ENCODE measurements at regions not wholly inside any gene's neighbourhood (a gene's known extent, or its start where the extent isn't known, plus 50 kb on each side); places are given as distances from the start of the nearest gene placed in this dataset.

DNA sequence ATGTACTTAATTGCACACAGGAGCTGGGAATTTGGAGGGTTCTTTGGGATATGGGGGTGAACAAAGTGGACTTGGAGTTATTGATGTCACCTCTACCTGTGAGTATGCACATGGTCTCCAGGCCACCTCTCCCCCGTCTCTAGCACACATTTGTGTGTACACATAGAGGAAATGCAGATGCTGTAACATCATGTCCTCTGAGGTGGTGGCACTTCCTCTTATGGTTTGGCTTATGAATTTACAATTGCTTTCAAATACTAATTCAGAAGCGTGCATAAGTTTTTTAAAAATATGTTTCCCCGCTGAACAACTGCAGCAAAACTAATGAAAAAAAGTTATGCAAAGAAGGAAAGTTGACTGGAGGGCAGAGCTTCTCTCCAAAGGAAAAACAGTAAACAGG is 152.0 kb upstream of the TENM4 start:
- H3K4me3 ChIP-seq: no peak overlapping the region
- no peak for DNase-seq (ENCODE audit: low read depth in 1 of 2, low spot score in 1 of 2)
- H3K9me3 ChIP-seq (ENCODE audit: low read depth): no peaks in the 10 kb centered on the region
- H3K36me3 ChIP-seq: no peaks in the 10 kb centered on the region
- no peak overlapping the region for H3K27ac ChIP-seq
- no peaks in the 10 kb centered on the region for H3K4me1 ChIP-seq (ENCODE audit: low read depth)
- no peaks in the 10 kb centered on the region for H3K27me3 ChIP-seq
- TF ChIP-seq, protein P1, sequence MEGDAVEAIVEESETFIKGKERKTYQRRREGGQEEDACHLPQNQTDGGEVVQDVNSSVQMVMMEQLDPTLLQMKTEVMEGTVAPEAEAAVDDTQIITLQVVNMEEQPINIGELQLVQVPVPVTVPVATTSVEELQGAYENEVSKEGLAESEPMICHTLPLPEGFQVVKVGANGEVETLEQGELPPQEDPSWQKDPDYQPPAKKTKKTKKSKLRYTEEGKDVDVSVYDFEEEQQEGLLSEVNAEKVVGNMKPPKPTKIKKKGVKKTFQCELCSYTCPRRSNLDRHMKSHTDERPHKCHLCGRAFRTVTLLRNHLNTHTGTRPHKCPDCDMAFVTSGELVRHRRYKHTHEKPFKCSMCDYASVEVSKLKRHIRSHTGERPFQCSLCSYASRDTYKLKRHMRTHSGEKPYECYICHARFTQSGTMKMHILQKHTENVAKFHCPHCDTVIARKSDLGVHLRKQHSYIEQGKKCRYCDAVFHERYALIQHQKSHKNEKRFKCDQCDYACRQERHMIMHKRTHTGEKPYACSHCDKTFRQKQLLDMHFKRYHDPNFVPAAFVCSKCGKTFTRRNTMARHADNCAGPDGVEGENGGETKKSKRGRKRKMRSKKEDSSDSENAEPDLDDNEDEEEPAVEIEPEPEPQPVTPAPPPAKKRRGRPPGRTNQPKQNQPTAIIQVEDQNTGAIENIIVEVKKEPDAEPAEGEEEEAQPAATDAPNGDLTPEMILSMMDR (IDR thresholded peaks at IDR 0.05; ENCODE audit: low read depth, low read length): no peak

DNA sequence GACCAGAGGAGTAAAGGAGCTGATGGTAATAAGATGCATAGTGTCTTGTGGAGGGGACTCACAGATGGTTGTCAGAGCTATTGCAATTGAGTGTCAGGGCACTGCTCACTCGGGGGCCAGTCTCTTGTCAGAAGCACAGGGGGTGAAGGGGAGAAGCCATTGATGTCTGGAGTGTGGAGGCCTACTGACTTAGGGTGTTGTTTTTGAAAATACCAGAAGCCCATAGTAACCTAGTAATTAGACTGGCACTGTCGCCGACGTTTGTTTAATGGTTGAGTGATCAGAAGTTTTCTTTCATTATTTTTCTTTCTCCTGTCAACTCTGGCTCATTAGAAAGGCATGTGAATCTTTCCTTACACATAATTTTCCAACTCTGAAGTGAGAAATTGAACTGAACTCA is 151.6 kb upstream of the TENM4 start:
- no peaks in the 10 kb centered on the region for H3K9me3 ChIP-seq (ENCODE audit: low read depth)
- no peak for DNase-seq (ENCODE audit: low read depth in 1 of 2, low spot score in 1 of 2)
- no peak overlapping the region for H3K4me3 ChIP-seq
- no peak overlapping the region for H3K27ac ChIP-seq
- no peaks in the 10 kb centered on the region for H3K36me3 ChIP-seq
- no peaks in the 10 kb centered on the region for H3K4me1 ChIP-seq (ENCODE audit: low read depth)
- TF ChIP-seq, protein P1 (IDR thresholded peaks at IDR 0.05; ENCODE audit: low read depth, low read length): no peak
- H3K27me3 ChIP-seq: no peaks in the 10 kb centered on the region

DNA sequence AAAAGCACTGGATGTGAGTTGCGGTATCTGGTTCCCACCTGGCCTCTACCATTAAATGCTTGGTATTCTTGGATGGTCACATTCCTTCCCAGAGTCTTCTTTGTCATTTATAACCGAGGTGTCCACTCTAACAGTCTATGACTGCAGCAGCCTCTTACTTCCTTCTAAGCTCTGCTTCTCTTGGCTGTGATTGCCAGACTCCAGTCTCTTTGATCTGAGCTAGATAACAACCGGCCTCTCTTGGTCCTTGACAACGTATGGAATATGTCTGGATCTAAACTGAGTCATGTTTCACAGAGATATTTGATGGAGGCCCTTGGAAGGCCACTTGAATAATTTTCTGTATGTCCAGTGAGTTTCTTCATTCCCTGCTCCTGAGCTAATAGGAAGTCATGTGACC is 141.6 kb upstream of the TENM4 start:
- TF ChIP-seq, protein P1 (IDR thresholded peaks at IDR 0.05; ENCODE audit: low read depth, low read length): no peak
- no peaks in the 10 kb centered on the region for H3K9me3 ChIP-seq (ENCODE audit: low read depth)
- H3K4me1 ChIP-seq (ENCODE audit: low read depth): no peaks in the 10 kb centered on the region
- no peak overlapping the region for H3K27ac ChIP-seq
- H3K27me3 ChIP-seq: no peaks in the 10 kb centered on the region
- no peaks in the 10 kb centered on the region for H3K36me3 ChIP-seq
- DNase-seq (ENCODE audit: low read depth in 1 of 2, low spot score in 1 of 2): no peak
- no peak overlapping the region for H3K4me3 ChIP-seq

DNA sequence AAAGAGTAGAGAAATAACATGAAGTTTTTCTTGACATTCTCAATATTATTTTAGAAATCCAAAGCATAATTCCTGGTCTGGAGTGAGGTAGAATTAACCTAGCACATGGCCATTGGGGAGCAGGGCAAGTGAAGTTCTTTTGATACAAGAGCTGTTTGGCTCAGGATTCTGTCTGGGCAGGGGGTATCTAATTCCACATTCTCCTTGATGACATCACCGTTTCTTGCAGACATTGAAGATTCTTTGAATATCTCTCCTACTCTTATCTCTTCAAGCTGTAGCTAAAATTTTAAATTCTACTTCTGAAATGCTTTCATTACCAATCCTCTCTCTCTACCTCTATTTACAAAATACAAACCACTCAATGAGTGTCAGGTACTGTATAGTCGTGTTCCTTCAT is 138.2 kb upstream of the TENM4 start:
- no peak for DNase-seq (ENCODE audit: low read depth in 1 of 2, low spot score in 1 of 2)
- TF ChIP-seq, protein P1 (IDR thresholded peaks at IDR 0.05; ENCODE audit: low read depth, low read length): no peak
- Histone ChIP-seq H3K4me3 (no peak overlapping the region), H3K27ac (no peak overlapping the region), H3K27me3 (no peaks in the 10 kb centered on the region), H3K9me3 (ENCODE audit: low read depth) (no peaks in the 10 kb centered on the region), H3K36me3 (no peaks in the 10 kb centered on the region), H3K4me1 (ENCODE audit: low read depth) (no peaks in the 10 kb centered on the region)

DNA sequence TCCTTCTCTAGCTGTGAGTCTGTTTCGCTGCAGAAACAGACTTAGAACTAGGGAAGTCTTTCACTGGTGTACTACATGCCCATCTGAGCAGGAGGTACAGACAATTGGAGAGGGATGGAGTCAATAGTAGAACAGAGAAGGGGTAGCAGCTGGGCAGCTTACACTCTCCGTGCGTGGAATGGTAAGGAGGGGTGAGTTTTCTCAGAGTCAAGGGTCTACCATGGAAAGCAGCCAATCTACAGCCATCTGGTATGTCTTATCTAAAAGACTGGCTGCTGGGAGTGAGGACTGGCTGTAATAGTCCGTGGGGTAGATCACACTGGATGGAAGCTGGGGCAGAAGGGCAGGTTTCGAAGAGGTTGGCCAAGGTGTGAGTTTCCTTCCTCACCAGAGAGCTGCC is 137.3 kb upstream of the TENM4 start:
- H3K36me3 ChIP-seq: no peaks in the 10 kb centered on the region
- no peak overlapping the region for H3K27ac ChIP-seq
- no peaks in the 10 kb centered on the region for H3K4me1 ChIP-seq (ENCODE audit: low read depth)
- H3K9me3 ChIP-seq (ENCODE audit: low read depth): no peaks in the 10 kb centered on the region
- H3K4me3 ChIP-seq: no peak overlapping the region
- no peak for DNase-seq (ENCODE audit: low read depth in 1 of 2, low spot score in 1 of 2)
- no peaks in the 10 kb centered on the region for H3K27me3 ChIP-seq
- TF ChIP-seq, protein P1 (IDR thresholded peaks at IDR 0.05; ENCODE audit: low read depth, low read length): no peak

DNA sequence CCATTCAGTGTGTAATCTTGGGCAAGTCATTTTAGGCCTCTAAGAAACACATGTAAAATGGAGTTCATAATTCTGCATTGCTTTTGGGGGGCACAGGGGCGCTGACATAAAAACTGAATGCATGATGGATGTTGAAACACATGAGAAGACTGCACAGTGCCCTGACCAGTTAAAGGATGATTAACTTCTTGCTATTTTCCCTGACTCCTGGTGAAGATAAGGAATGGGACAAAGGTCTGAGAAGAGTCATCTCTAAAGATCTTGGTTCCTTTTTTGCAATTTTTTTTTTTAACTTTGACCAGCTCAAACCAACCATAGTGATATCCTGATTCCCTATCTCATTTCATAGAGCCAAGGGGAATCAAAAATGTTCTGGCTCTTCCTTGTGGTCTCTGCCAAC is 134.9 kb upstream of the TENM4 start:
- no peaks in the 10 kb centered on the region for H3K4me1 ChIP-seq (ENCODE audit: low read depth)
- no peaks in the 10 kb centered on the region for H3K9me3 ChIP-seq (ENCODE audit: low read depth)
- H3K4me3 ChIP-seq: no peak overlapping the region
- H3K27ac ChIP-seq: no peak overlapping the region
- no peaks in the 10 kb centered on the region for H3K27me3 ChIP-seq
- DNase-seq (ENCODE audit: low read depth in 1 of 2, low spot score in 1 of 2): no peak
- H3K36me3 ChIP-seq: no peaks in the 10 kb centered on the region
- TF ChIP-seq, protein P1 (IDR thresholded peaks at IDR 0.05; ENCODE audit: low read depth, low read length): no peak
